ENCODE measurements at regions not wholly inside any gene's neighbourhood (a gene's known extent, or its start where the extent isn't known, plus 50 kb on each side); places are given as distances from the start of the nearest gene placed in this dataset.

- Histone ChIP-seq H3K79me1 (ENCODE audit: low read depth, low read length) (no peaks in the 10 kb centered on the region), H4K20me1 (replicated peaks in 1 of 2; ENCODE audit: control insufficient read depth in 1 of 2, insufficient read depth in 2 of 2, low read length in 2 of 2) (no peaks in the 10 kb centered on the region), H3K4me2 (ENCODE audit: insufficient read depth in 1 of 2, low read depth in 2 of 2, low read length in 2 of 2) (no peak overlapping the region), H3K36me3 (ENCODE audit: control insufficient read depth in 2 of 4, insufficient read depth in 4 of 4, low read length in 3 of 4) (no peaks in the 10 kb centered on the region), H2BK12ac (ENCODE audit: low read depth, low read length) (no peak overlapping the region), H2BK15ac (ENCODE audit: low read length) (no peak overlapping the region), H3K27ac (ENCODE audit: low read depth, low read length) (no peak overlapping the region), H3K23me2 (ENCODE audit: low read depth, low read length) (no peaks in the 10 kb centered on the region), H2AK5ac (ENCODE audit: low read depth, low read length) (no peak overlapping the region), H3K56ac (replicated peaks; ENCODE audit: insufficient read length, low read depth, low read length) (no peak overlapping the region), H4K5ac (ENCODE audit: insufficient read length, low read depth, low read length) (no peak overlapping the region), H3K4me3 (ENCODE audit: extremely low read depth in 1 of 4, insufficient read depth in 2 of 4, low read depth in 3 of 4, low read length in 4 of 4) (no peak overlapping the region), H3K27me3 (replicated peaks in 1 of 4; ENCODE audit: control insufficient read depth in 3 of 4, extremely low read depth in 1 of 4, insufficient read depth in 3 of 4, low read length in 3 of 4) (no peaks in the 10 kb centered on the region), H3K79me2 (ENCODE audit: control insufficient read depth in 1 of 2, insufficient read depth in 2 of 2, low read length in 2 of 2) (no peaks in the 10 kb centered on the region), H3K9ac (replicated peaks in 1 of 4; ENCODE audit: extremely low read depth in 1 of 4, low read depth in 3 of 4, low read length in 3 of 4) (no peak overlapping the region), H2BK5ac (ENCODE audit: low read depth, low read length) (no peak overlapping the region), H4K8ac (ENCODE audit: extremely low read depth, insufficient read depth, low read length) (no peak overlapping the region), H4K91ac (replicated peaks; ENCODE audit: insufficient read length, low read length) (no peak overlapping the region), H3K4me1 (replicated peaks in 1 of 4; ENCODE audit: control insufficient read depth in 3 of 4, insufficient read depth in 4 of 4, low read length in 3 of 4) (no peaks in the 10 kb centered on the region), H2AFZ (ENCODE audit: low read length) (no peak overlapping the region), H3K4ac (replicated peaks; ENCODE audit: insufficient read length, low read depth, low read length) (no peak overlapping the region), H3K9me3 (ENCODE audit: insufficient read depth in 2 of 2, low read depth in 1 of 2, low read length in 1 of 2) (no peaks in the 10 kb centered on the region; a peak in 1 of 4 replicates), H2BK20ac (ENCODE audit: low read length) (no peak overlapping the region), H2BK120ac (replicated peaks; ENCODE audit: low read depth, low read length) (no peak overlapping the region), H3K23ac (ENCODE audit: insufficient read length) (no peak overlapping the region), H3K14ac (ENCODE audit: insufficient read length) (no peak overlapping the region), H3K18ac (ENCODE audit: extremely low read depth, low read length) (no peak overlapping the region)
- POLR2A ChIA-PET (ENCODE audit: partially characterized antibody) = no interaction called here
- FAIRE-seq (no peak), DNase-seq (ENCODE audit: low read depth in 1 of 2, low spot score in 2 of 2) (no peak)
- 97% methylated on average over 1 of the region's 1 CpG; no CpG with 5 or more reads in 1 of the 2 experiments for WGBS, 2 experiments (ENCODE audit: extremely low coverage in 1 of 2, insufficient coverage in 1 of 2, insufficient read length in 1 of 2, insufficient replicate concordance in 2 of 2, low coverage in 1 of 2, low lambda C conversion rate in 2 of 2, missing lambda C conversion rate in 1 of 2)
- CTCF ChIA-PET (ENCODE audit: partially characterized antibody) = no interaction called here
- no peak for TF ChIP-seq TCF12 (IDR thresholded peaks at IDR 0.05; ENCODE audit: low read depth, low read length)
- TF ChIP-seq GTF2F1 (IDR thresholded peaks at IDR 0.05; ENCODE audit: borderline replicate concordance, low read depth, low read length) = no peak
- TF ChIP-seq CHD1 (IDR thresholded peaks at IDR 0.05; ENCODE audit: low read depth, low read length) = no peak
- no peak for TF ChIP-seq ZNF274 (IDR thresholded peaks at IDR 0.05; ENCODE audit: borderline replicate concordance, extremely low read depth, low read length)
- TF ChIP-seq CTBP2 (IDR thresholded peaks at IDR 0.05; ENCODE audit: borderline replicate concordance, insufficient read depth, insufficient read length, low read length) = no peak
- TF ChIP-seq CREB1 (IDR thresholded peaks at IDR 0.05) = no peak
- TF ChIP-seq BACH1 (IDR thresholded peaks at IDR 0.05; ENCODE audit: low read length) = no peak
- TF ChIP-seq SP4 (IDR thresholded peaks at IDR 0.05; ENCODE audit: low read length) = no peak
- no peak for TF ChIP-seq SP1 (IDR thresholded peaks at IDR 0.05; ENCODE audit: low read depth, low read length)
- TF ChIP-seq SAP30 (IDR thresholded peaks at IDR 0.05; ENCODE audit: insufficient read depth, insufficient replicate concordance, low read length) = no peak
- TF ChIP-seq TAF7 (optimal IDR thresholded peaks at IDR 0.05; ENCODE audit: borderline replicate concordance, low read depth, low read length) = no peak
- no peak for TF ChIP-seq RNF2 (IDR thresholded peaks at IDR 0.05; ENCODE audit: borderline replicate concordance, low read depth, low read length, missing control alignments, poor library complexity, severe bottlenecking)
- no peak for TF ChIP-seq CEBPB (IDR thresholded peaks at IDR 0.05; ENCODE audit: low read depth, low read length)
- no peak for TF ChIP-seq EZH2 (IDR thresholded peaks at IDR 0.05; ENCODE audit: low read depth, low read length, severe bottlenecking)
- no peak for TF ChIP-seq NRF1 (IDR thresholded peaks at IDR 0.05; ENCODE audit: low read depth, low read length)
- TF ChIP-seq CHD2 (IDR thresholded peaks at IDR 0.05; ENCODE audit: low read length) = no peak
- TF ChIP-seq EGR1 (IDR thresholded peaks at IDR 0.05; ENCODE audit: borderline replicate concordance, low read depth, low read length) = no peak
Measured at GRCh38 chr4:54392479-54392878, 163.4 kb downstream of the PDGFRA start.
